CD14-positive monocyte (primary cell): ENCODE measurements at regions not wholly inside any gene's neighbourhood (a gene's known extent, or its start where the extent isn't known, plus 50 kb on each side); places are given as distances from the start of the nearest gene placed in this dataset.

ENCODE experiments used
- DNase-seq, 3 donors: peaks; one replicate each; pipeline ENCODE4 v3.0.0-alpha.2; 2011 to 2022
- H2AFZ ChIP-seq: 2 replicates; pipeline ENCODE4 v1.6.0; 2012; ENCODE audit warnings: mild to moderate bottlenecking, low read depth, low read length, inconsistent platforms; ENCODE audit not compliant: insufficient read depth, poor library complexity, severe bottlenecking
- H3K27ac ChIP-seq, 2 donors: 1 replicate in 1 of 2; 2 replicates in 1 of 2; pipeline ENCODE4 v1.5.1; 2012 to 2013; ENCODE audit warnings: low read length in 2 of 2, control low read depth in 1 of 2, inconsistent platforms in 1 of 2, low read depth in 1 of 2, mild to moderate bottlenecking in 1 of 2
- H3K27me3 ChIP-seq, 2 donors: one replicate each; pipeline versions ENCODE4 v1.6.0 to v1.6.1; 2011 to 2013; ENCODE audit warnings: low read length in 2 of 2; ENCODE audit not compliant: control insufficient read depth in 2 of 2, insufficient read depth in 2 of 2
- H3K36me3 ChIP-seq, 2 donors: replicated peaks in 1 of 2; 1 replicate in 1 of 2; 2 replicates in 1 of 2; pipeline versions ENCODE4 v1.5.1 to v1.6.1; 2012 to 2013; ENCODE audit warnings: low read length in 2 of 2, control low read depth in 1 of 2, inconsistent platforms in 1 of 2, mild to moderate bottlenecking in 1 of 2; ENCODE audit not compliant: insufficient read depth in 2 of 2, control insufficient read depth in 1 of 2
- H3K4me1 ChIP-seq, 2 donors: 1 replicate in 1 of 2; 2 replicates in 1 of 2; pipeline versions ENCODE4 v1.5.1 to v1.6.1; 2012 to 2013; ENCODE audit warnings: low read length in 2 of 2, control low read depth in 1 of 2, inconsistent platforms in 1 of 2, mild to moderate bottlenecking in 1 of 2, moderate library complexity in 1 of 2; ENCODE audit not compliant: insufficient read depth in 2 of 2, control insufficient read depth in 1 of 2
- H3K4me2 ChIP-seq: replicated peaks from 2 replicates; pipeline ENCODE3; 2012; ENCODE audit warnings: low read length, moderate library complexity, mild to moderate bottlenecking; ENCODE audit not compliant: poor library complexity, severe bottlenecking; ENCODE audit errors: extremely low read depth
- H3K4me3 ChIP-seq, 3 experiments: fragments of 200-600 bp in 1 of 3; sonication (generic) in 1 of 3; replicated peaks in 1 of 3; 1 replicate in 2 of 3; 2 replicates in 1 of 3; pipeline ENCODE4 v1.5.1; 2011 to 2013; ENCODE audit warnings: low read length in 3 of 3, mild to moderate bottlenecking in 3 of 3, control low read depth in 2 of 3, low read depth in 2 of 3, inconsistent platforms in 1 of 3, moderate library complexity in 1 of 3
- H3K79me2 ChIP-seq: 2 replicates; pipeline ENCODE4 v1.6.0; 2012; ENCODE audit warnings: mild to moderate bottlenecking, control low read depth, inconsistent platforms, low read length, moderate library complexity; ENCODE audit not compliant: insufficient read depth
- H3K9ac ChIP-seq: 2 replicates; pipeline ENCODE4 v1.6.0; 2017; ENCODE audit warnings: low read length, mild to moderate bottlenecking; ENCODE audit not compliant: insufficient read depth, poor library complexity, severe bottlenecking
- H3K9me3 ChIP-seq, 2 donors: replicated peaks in 1 of 2; 1 replicate in 1 of 2; 2 replicates in 1 of 2; pipeline versions ENCODE4 v1.5.1 to v1.6.1; 2012 to 2013; ENCODE audit warnings: low read length in 2 of 2, control low read depth in 1 of 2; ENCODE audit not compliant: control insufficient read depth in 1 of 2, insufficient read depth in 1 of 2
- H4K20me1 ChIP-seq: 2 replicates; pipeline ENCODE4 v1.6.0; 2012; ENCODE audit warnings: mild to moderate bottlenecking, low read length, control low read depth, moderate library complexity; ENCODE audit not compliant: insufficient read depth
- H3K27ac Mint-ChIP-seq, 7 donors: one replicate each; pipeline ENCODE4 v1.8.0; 2020; ENCODE audit warnings: mild to moderate bottlenecking in 7 of 7, mixed read lengths in 7 of 7, moderate library complexity in 6 of 7, inconsistent platforms in 2 of 7
- H3K27me3 Mint-ChIP-seq, 3 donors: one replicate each; pipeline ENCODE4 v1.8.0; 2021 to 2022; ENCODE audit warnings: low read depth in 3 of 3, mild to moderate bottlenecking in 3 of 3, mixed read lengths in 3 of 3, moderate library complexity in 3 of 3, inconsistent platforms in 1 of 3
- H3K36me3 Mint-ChIP-seq, 2 donors: one replicate each; pipeline ENCODE4 v1.8.0; 2020; ENCODE audit warnings: mixed read lengths in 2 of 2, inconsistent platforms in 1 of 2, mild to moderate bottlenecking in 1 of 2
- H3K4me1 Mint-ChIP-seq: one replicate; pipeline ENCODE4 v1.8.0; 2020; ENCODE audit warnings: mild to moderate bottlenecking, mixed read lengths
- H3K4me3 Mint-ChIP-seq, 2 donors: one replicate each; pipeline ENCODE4 v1.8.0; 2020; ENCODE audit warnings: mild to moderate bottlenecking in 2 of 2, mixed read lengths in 2 of 2, moderate library complexity in 1 of 2
- H3K9me3 Mint-ChIP-seq, 7 donors: one replicate each; pipeline ENCODE4 v1.8.0; 2020 to 2022; ENCODE audit warnings: mixed read lengths in 7 of 7, mild to moderate bottlenecking in 6 of 7, moderate library complexity in 6 of 7, inconsistent platforms in 2 of 7
- CTCF ChIP-seq: fragments of 200-600 bp; IDR thresholded peaks from one replicate; pipeline ENCODE4 v1.8.0; 2022; ENCODE audit warnings: antibody characterized with exemption, mild to moderate bottlenecking
- WGBS: methylation state at CpG from one replicate; pipeline ENCODE4 v1.1.5; 2013; ENCODE audit warnings: missing lambda C conversion rate; ENCODE audit not compliant: insufficient coverage; 5-methylcytosine and 5-hydroxymethylcytosine counted together
- intact Hi-C, 2 donors: fragments of 100-400 bp; cut with micrococcal nuclease; formaldehyde crosslinking; loops; one replicate each; pipeline versions ENCODE4 v1.15.0 to v1.15.1; 2023

DNA sequence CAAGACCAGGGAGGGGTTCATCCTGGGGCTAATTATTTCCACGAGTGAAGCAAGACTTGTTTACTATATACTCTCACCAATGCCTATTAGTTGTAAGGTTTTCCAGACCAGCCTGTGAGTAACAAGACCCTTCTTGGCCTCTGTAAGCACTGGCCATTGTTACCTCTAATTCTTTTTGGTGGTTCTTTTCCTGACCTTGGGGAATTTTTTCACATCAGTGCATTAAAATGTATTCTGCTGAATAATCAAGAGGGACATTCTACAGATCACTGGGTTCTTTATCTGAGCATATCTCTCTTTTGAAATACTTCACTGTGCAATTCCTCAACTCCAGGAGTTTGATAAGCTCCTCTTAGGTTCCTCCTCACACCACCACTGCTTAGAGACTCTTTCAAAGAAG lies 909.9 kb upstream of the ACVR2A start:
- intact Hi-C loops, result no loop called here
- Histone ChIP-seq H4K20me1 (no peaks in the 10 kb centered on the region), H3K27ac (no peak overlapping the region), H3K36me3 (no peaks in the 10 kb centered on the region), H3K27me3 (no peaks in the 10 kb centered on the region), H2AFZ (no peak overlapping the region), H3K4me3 (no peak overlapping the region), H3K9ac (no peak overlapping the region), H3K9me3 (peaks cover 0 to 10% of the 10 kb centered on the region in 2 donors), H3K4me2 (no peak overlapping the region), H3K4me1 (no peaks in the 10 kb centered on the region), H3K79me2 (no peaks in the 10 kb centered on the region)
- no peak for DNase-seq
- WGBS, result no CpG with 5 or more reads among the region's 1 CpG
- Mint-ChIP-seq H3K9me3 (peaks cover 0 to 11% (median 5%) of the 10 kb centered on the region in 7 donors), H3K4me3 (no peak overlapping the region), H3K4me1 (no peaks in the 10 kb centered on the region), H3K36me3 (no peaks in the 10 kb centered on the region), H3K27ac (no peak overlapping the region), H3K27me3 (peaks cover 0 to 1% (median 0%) of the 10 kb centered on the region in 3 donors)
- no peak for TF ChIP-seq CTCF

DNA sequence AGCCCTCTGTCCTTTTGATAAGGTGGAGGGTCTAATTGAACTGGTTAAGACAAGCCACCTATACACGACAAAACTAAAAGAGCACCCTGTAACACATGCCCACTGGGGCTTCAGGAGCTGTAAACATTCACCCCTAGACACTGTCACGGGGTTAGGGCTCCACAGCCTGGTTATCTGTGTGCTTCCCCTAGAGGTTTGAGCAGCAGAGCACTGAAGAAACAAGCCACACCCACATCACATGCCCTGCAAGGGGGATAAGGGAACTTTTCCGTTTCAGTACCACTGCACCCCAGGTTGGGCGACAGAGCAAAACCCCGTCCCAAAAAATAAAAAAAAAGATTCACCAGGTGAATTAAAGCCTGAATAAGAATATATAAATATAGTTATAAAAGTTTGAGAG lies 913.7 kb upstream of the ACVR2A start:
- Histone ChIP-seq H3K79me2 (no peaks in the 10 kb centered on the region), H2AFZ (no peak overlapping the region), H3K4me2 (no peak overlapping the region), H3K27ac (no peak overlapping the region), H3K9ac (no peak overlapping the region), H3K9me3 (peaks cover 0 to 10% of the 10 kb centered on the region in 2 donors), H3K4me3 (no peak overlapping the region), H4K20me1 (no peaks in the 10 kb centered on the region), H3K4me1 (no peaks in the 10 kb centered on the region), H3K36me3 (no peaks in the 10 kb centered on the region), H3K27me3 (no peaks in the 10 kb centered on the region)
- H3K9me3 Mint-ChIP-seq, result peaks cover 0 to 5% (median 2%) of the 10 kb centered on the region in 7 donors
- no peak overlapping the region for H3K4me3 Mint-ChIP-seq
- H3K4me1 Mint-ChIP-seq, result no peaks in the 10 kb centered on the region
- H3K27ac Mint-ChIP-seq, result no peak overlapping the region
- no peaks in the 10 kb centered on the region for H3K36me3 Mint-ChIP-seq
- no peak for TF ChIP-seq CTCF
- intact Hi-C loops, result no loop called here
- WGBS, result 60% methylated on average over 1 of the region's 5 CpGs
- no peak for DNase-seq
- H3K27me3 Mint-ChIP-seq, result peaks cover 0 to 1% (median 0%) of the 10 kb centered on the region in 3 donors
